GM19395 (cell line): ENCODE measurements at regions not wholly inside any gene's neighbourhood (a gene's known extent, or its start where the extent isn't known, plus 50 kb on each side); places are given as distances from the start of the nearest gene placed in this dataset.

Experiments used
- ATAC-seq: cut with Tn5 transposase; IDR thresholded peaks from one replicate; pipeline ENCODE4 v1.9.1; 2021; ENCODE audit warnings: mild to moderate bottlenecking, moderate library complexity; ENCODE audit not compliant: unreplicated experiment

DNA sequence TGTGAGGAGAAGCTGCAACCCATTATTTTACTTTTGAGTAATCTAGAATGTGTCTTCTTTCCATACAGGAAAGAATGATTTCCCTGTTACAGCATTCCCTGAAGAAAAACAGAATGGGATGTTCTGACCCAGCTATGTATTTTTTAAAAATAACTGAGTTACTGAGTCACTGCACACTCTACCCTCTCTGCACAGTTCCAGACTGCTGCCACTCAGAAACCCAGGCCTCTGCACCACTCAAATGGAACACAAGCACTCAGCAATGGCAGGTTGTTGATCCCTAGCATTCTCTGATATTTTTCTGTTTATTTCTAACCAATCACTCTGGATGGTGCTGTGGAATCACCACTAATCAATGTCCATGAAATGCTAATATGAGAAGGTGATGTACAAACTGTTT is 1300.0 kb upstream of the FAM98A start:
- no peak for ATAC-seq

DNA sequence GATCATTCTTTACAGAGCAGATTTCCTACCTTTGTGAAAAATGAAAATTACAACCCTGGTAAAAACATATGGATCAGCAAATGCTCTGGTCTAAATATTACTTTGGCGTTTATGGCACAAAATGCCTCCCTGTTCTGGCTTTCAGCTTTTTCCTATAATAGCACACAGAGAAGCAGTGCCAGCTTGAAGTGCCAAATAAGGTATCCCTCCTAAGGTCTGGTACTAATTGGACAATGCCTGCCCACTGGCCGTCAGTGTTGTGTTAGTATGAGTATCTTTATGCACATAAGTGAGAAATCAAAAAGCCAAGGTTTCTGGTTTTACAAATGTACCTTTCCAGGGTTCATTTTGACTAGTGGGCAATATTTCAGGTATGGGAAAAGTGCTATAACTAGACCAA is 1293.7 kb upstream of the FAM98A start:
- no peak for ATAC-seq

DNA sequence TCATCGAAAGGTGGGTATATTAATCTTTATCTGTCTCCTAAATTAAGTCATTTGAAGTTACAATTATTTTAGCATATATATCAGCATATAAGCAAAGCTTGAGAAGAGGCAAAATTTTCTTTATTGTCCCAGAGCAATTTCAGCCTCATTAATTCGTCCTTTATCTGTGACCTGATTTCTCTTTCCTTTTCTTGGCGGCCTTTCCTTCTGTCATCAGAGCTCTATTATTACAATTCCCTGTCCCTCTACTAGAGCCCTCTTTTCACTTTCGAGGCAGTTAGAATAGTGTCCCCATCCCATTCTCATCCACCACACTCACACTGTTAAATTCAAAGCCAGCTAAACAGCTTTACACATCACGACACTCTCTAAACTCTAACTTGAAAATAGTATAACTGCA is 1293.2 kb upstream of the FAM98A start:
- ATAC-seq: no peak

DNA sequence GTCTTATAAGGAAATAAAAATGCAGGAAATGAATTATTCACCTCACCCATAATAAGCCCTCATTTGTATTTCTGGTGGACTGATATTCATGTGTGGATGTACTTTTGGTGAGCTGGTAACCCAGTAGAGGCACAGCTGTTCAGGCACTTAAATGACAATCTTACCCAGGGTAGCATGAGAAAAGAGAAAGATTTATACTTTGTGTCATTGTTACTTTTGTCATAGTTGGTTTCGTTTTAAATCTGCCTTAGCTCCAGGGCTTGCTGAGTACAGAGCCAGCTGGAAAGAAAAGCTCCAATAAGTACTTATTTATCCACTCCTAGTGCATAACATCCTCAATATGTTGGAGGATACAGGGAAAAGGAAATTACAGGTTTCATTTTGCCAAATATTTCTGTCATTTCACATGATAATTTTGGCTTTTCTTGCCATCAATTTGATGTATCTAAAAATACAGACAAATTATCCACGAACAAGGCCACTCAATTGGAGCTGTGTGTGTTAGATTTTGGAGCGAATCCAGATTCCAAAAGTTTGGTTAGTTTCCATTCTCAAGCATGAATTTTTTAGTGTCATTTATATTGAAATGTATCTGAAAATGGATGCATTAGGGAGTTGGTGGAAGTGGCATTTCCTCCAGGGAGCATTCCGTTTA is 1276.1 kb upstream of the FAM98A start:
- no peak for ATAC-seq

DNA sequence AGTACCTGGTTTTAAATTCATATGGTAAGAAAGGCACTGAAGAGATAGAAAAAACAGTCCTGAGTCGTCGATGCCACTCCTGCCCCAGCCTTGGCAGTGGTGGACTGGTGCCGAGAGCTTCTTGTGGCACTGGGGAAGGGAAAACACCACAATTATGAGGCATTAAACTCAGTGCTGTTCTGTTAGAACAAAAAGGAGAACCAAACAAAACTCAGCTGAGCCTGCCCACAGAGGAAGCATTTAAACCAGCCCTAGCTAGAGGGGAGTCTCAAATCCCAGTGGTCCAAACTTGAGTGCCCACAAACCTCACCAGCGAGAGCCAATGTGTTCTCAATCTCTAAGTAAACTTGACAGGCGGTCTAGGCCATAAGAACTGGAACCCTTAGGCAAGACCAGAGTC is 1254.5 kb upstream of the FAM98A start:
- no peak for ATAC-seq

DNA sequence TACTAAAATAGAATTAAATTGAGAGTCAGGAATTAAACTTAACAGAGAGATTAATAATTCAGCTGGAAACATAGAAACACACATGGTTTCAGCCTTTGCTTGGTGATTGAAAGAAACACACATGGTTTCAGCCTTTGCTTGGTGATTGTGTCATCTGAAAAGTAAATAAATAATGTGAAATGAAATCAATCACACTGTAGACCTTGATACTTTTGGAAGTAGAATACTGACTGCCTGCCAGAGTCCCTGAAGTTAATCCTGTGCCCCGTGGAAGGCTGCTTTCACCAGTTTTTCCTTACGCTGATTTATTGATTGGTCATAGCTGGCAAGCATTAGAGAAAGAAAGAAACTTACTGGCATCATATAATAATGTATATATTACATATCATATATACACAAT is 1252.7 kb upstream of the FAM98A start:
- ATAC-seq: no peak

DNA sequence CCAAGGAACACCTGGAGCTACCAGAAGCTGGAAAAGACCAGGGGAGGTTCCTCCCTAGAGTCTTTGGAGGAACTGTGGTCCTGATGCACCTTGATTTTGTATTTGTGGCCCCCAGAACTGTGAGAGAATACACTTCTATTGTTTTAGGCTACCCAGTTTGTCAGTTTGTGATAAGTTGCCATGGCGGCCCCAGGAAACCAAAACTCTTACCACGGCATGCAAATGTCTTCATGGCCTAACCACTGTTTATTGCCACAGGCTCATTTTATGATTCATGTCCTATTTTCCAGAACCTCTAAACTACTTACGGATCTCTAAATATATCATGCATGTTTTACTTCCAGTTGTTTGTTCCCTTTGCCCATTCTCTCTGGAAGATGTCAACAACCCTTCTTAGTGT is 1250.7 kb upstream of the FAM98A start:
- ATAC-seq: no peak

DNA sequence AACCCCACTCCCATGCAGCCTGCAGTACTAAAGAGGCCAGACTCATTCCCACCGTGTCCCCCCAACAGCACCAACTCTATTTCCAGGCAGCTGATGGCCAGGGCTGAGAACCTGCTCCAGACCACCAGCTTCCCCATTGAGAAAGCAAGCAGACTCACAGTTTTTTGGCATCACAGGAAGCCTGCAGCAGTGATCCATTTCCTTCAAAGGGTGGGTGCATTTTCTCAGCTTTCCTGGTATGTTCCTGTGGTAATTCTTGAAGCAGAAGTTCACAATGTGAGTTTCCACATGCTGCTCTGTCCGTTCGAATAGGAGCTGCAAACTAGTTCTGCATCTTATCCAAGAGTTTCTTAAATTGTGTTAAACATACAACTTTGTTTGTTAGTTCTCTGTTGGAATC is 1249.6 kb upstream of the FAM98A start:
- ATAC-seq: no peak

DNA sequence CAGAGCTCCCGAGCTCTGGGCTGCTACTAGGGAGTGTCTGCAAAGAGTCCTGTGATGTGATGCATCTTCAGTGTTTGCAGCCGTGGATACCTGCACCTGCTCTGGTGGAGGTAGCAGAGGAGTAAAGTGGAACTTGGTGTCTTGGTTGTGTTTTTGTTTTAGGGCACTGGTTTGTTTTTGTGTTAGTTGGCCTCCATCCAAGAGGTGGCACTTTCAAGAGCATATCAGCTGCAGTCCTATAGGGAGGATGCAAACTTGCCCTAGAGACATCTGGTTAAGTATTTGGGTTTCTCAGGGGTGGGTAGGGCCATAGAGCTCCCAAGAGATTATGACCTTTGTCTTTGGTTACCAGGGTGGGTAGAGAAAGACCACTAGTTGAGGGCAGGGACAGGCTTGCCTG is 1249.0 kb upstream of the FAM98A start:
- no peak for ATAC-seq

DNA sequence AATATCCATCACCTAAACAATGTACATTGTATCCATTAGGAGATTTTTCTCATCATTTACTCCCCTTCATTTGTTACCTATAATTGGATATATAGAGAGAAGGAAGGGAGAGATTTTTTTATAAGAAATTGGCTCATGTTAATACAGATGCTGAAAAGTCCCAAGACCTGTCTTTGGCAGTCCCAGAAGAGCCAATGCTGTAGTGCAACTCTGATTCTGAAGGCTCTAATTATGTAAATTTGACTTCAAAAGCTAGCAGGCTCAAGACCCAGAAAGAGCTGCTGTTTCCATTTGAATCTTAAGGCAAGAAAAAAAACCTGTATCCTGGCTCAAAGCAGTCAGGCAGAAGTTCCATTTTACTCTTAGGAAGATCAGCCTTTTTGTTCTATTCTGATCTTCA is 1245.5 kb upstream of the FAM98A start:
- no peak for ATAC-seq

DNA sequence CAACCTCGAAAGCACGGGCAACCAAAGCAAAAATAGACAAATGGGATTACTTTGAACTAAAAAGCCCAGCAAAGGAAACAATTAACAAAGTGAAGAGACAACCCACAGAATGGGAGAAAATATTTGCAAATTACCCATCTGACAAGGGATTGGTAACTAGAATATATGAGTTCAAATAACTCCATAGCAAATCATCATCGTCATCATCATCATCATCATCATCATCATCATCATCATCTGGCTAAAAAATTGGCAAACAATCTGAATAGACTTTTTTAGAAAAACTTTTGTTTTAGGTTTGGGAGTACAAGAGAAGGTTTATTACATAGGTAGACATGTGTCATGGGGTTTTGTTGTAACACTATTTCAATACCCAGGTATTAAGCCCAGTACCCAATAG is 1239.3 kb upstream of the FAM98A start:
- ATAC-seq: no peak

DNA sequence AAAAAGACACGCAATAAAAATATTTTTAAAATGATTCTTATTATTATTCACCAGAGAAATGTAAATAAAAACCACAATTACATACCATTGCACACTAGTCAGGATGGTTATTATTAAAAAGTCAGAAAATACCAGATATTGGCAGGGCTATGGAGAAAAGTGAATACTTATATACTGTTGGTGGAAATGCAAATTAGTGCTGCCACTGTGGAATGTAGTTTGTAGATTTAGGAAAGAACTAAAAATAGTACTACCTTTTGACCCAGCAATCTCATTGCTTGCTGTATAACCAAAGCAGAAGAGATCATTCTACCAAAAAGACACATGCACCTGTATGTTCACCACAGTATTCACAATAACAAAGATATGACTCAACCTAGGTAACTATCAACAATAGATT is 1237.3 kb upstream of the FAM98A start:
- no peak for ATAC-seq

DNA sequence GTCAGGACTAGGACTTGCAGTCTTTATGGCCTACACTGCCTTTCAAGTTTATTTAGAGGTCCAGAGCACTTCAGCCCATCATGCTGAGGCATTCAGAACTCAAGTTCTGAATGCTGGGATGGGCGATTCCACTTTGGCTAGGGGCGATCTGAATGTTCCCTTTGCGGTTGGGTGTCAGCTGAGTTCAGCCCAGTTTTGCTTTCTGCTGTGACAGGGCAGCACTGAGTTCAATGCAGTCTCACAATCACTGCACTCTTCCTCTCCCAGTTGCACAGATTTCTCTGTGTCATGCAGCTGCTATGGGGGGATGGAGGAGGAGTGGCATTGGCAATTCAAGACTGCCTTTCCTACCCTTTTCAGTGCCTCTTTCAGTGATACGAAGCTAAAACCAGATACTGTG is 1232.0 kb upstream of the FAM98A start:
- ATAC-seq: no peak

DNA sequence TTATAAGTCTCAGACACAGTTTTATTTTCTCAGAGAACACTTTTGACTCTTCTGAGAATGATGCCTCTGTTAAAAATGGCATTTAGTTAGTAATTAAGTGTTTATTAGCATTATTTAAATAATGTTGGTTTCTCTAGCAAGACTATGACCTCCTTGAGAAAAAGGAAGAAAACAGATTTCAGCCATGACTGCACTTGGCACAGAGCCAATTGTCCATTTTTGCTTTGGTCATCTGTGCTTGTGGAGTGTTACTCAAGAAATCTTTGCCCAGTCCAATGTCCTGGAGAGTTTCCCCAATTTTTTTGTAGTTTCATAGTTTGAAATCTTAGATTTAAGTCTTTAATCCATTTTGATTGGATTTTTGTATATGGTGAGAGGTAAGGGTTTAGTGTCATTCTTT is 1229.4 kb upstream of the FAM98A start:
- no peak for ATAC-seq

DNA sequence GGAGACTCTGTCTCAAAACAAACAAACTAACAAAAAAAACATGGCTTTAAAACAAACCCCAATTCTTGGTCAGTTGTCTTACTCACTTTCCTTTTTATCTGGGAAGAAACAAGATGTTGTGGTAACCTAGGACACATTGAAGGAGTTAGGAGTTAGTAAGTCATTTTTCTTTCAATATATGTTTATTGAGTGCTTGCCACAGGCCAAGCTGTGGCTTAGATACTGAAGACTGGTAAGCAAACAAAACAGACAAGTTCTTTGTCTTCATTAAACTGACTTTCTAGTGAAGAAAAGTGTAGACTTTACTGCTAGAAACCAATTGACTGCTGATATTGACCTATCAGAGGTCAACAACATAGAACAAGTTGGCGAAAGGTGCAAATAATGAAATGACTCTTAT is 1228.3 kb upstream of the FAM98A start:
- ATAC-seq: no peak

DNA sequence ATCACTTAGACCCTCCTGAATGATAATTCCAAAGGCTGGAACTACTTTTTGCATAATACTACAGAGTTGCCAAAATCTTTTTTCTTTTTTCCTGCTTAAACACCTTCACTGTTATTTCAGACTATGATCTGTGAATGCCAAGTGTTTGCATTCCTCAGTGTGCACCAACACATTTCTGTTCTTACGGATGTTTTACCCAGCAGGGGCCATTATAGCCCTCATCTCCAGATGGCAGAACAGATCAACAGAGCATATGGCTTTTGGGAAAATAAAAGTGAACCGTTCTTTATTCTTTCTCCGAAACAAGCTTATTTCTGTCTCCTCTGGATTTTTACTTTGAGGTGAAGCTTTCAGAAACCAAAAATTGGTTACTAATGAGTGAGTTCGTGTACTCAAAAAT is 1226.6 kb upstream of the FAM98A start:
- ATAC-seq: no peak

DNA sequence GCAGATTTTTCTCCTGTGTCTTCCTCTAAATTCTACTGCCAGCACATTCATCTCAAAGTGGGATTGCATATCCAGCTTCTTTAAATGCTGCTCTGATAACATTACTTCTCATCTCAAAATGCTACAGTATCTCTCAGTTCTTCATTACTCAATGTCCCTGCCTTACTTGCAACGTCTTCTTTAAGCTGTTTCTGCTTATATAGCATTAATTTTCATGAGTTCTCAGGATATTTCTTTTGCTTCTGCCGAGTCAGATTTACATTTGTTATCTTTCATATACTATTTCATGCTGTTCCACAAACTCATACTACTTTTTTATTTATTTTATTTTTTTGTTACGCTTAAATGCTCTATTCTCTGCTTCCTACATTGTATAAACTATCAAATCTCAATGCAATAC is 1223.5 kb upstream of the FAM98A start:
- no peak for ATAC-seq

DNA sequence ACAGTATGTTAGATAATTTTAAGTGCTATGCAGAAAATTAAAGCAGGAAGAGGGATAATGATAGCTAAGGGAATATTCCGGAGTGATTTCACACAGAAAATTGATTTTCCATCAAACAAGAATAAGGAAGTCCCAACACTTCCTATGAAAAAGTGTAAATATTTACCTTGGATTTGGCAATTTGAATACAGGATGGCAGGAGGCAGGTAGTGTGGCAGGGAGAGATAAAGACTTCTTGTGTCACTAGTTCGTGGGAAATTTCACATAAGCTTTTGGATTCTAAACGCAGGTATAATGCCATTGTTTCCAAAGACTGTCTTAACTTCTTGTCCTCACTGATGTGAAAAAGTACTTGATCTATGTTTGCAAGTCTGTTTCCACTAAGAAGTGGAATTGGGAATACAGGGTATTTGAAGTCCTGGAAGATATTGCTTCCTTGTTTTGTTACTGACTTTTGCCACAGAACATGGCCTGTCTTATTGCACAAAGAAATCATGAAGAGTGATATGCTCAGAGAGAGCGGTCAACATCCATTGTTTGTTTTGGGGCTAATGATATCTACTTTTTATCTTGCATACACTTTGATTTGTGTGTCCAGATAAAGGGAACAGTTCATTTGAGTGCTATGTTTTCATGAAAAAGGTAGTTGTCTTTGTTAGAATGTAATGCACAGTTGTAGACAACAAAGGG is 1216.1 kb upstream of the FAM98A start:
- no peak for ATAC-seq

DNA sequence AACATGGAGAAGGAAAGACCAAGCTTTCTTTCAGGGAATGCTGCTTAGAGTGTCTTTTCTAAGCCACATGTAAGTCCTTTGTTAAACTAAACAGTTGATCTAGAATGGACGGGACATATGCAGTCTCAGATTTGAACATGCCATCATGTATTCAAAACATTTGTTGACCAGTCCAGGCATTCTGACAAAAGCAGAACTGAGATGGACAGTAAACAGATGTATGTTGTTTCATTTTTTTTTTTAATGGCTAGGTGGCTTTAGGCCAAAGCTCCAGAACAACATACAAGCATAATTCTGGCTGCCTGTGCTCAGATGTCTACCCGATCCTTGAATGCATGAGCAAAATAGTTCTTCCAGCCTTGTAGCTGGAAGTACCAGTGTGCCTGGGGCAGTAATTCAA is 1211.4 kb upstream of the FAM98A start:
- no peak for ATAC-seq

DNA sequence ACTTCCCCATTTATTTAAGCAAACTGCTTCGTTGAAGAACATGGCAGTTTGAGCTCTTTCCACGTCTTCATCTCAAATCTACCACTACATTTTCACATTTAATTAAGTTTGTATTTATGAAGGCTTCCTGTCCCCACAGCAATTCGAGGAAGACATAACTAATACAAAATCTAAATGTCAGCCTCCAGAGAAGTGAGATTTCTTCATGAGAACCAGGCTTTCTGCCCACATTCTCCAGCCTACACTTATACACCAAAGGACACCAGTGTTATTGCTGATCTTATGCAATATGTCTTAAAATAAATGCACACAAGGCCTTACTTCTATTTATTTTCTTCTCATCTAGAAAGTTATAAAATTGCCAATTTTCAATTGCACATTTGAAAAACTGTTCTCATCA is 1209.3 kb upstream of the FAM98A start:
- ATAC-seq: no peak

DNA sequence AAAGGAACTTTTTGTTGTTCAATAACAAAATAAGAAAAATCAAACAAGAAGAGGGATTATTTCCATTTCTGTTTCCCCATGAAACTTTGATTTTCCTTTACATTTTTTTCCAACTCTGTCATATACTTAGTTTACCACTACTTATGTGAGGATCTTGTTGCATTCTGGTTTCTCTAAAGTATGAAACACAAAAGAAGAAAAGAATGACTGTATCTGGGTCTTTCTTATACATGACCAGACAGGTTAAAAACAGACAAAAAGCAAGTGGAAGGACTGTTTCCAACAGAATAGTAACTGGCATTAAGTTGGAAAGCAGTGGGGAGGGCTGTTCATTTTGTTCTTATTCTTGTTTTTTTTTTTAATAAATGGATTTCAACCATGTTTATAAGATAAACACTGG is 1207.8 kb upstream of the FAM98A start:
- no peak for ATAC-seq

DNA sequence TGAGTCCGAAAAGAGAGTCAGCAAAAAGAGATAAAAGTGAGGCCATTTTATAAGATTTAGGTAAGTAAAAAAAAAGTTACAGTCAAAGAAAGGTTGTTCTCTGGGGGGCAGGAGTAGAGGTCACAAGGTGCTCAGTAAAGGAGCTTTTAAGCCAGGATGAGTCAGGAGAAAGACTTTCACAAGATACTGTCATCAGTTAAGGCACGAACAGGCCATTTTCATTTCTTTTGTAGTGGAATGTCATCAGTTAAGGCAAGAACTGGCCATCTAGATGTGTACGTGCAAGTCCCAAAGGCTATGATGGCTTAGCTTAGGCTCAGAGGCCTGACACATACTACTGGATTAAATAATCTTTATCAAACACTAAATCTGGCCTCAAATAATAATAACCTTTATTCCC is 1207.3 kb upstream of the FAM98A start:
- no peak for ATAC-seq

DNA sequence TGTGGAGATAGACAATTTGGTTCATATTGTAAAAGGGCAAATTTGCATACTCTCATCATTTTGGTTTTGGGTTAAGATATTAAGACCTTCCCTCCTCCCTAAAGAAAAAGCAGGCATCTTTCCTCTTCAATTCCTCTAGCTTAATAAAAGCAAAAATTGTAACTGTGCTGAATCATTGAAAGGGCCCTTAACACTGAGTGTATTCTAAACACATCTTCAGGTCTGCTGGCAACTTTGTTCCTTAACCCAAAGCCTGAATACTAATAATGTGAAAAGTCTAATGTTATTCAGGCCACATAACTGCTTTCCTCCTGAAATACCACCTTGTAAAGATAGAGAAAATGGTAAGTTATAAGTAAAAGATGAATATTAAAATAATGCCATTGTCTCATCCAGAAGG is 1200.5 kb upstream of the FAM98A start:
- ATAC-seq: no peak
